HG02938 (cell line): ENCODE measurements at regions not wholly inside any gene's neighbourhood (a gene's known extent, or its start where the extent isn't known, plus 50 kb on each side); places are given as distances from the start of the nearest gene placed in this dataset.

Experiments used
- ATAC-seq: cut with Tn5 transposase; IDR thresholded peaks from one replicate; pipeline ENCODE4 v1.9.1; 2021; ENCODE audit warnings: mild to moderate bottlenecking, moderate library complexity; ENCODE audit not compliant: unreplicated experiment

DNA sequence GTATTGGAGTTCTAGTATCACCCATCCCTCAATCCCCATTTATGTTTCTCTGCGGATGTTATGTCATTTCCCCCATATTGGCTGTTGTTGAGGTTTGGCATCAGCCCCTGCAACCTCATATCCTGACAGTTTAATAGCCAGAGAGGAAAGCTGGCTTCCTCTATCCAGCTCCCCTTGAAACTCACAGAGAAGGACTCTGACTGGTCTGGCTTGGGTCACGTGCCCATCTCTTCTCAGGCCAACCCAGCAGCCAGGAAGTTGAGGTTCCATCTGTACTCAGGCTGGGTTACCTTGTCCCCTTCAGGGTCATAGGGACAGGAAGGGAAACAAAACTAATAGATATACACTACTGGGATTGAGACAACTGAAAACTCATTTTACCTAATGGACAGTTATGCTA, 148.0 kb upstream of the SLC14A2 start:
- no peak for ATAC-seq

DNA sequence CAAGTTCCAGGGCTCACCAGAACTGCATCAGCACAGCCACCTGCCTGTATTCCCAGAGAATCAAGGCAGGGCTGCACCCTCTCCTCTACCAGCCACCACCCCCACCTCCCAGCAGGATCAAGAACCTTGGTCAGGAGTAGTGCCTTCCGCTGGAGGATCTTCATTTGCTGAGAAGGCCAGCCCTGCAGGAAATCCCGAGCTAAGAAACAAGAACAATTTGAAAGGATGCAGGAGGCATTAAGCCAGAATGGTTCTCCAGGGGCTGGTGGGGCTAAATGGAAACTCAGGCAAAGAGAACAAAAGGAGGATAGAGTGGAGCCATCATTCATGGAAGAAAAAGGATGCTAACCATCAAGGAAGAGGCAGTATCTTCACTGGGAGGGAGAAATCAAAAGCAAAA, 147.3 kb upstream of the SLC14A2 start:
- no peak for ATAC-seq

GRCh38 chr18:45478889-45479288, 136.4 kb upstream of the SLC14A2 start:
- no peak for ATAC-seq

GRCh38 chr18:45480219-45481015, 134.9 kb upstream of the SLC14A2 start:
- ATAC-seq, result no peak

DNA sequence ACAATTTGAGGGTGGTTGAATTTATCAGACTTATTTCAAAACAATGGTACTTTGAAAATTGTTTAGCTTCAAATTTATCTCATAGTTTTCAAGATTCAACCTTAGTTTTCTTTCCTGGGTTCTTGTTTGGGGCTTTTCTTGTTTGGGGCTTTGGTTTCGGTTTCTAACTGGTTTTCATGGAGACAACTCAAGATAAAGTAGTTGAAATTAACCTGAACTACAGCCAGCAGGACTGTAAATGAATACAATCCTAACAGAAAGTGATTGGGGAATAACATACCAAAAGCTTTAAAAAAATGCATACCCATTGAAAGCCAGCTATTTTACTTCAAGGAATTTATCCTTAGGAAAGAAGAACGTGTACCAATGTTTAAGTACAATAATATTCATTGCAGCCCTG, 133.5 kb upstream of the SLC14A2 start:
- ATAC-seq, result no peak

DNA sequence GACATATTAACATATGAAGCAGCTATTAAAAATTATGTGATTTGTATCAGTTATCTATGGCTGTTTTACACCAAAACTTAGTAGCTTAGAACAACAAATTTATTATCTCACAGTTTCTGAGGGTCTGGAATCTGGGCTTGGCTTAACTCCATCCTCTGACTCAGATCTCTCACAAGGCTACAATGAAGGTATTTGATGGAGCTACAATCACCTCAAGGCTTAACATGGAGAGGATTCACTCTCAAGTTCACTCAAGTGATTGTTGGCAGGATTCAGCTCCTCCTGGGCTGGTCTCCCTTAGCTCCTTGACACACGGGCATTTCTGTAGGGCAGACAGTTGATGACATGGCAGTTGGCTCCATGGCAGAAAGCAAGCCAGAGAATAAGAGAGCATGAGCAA, 133.0 kb upstream of the SLC14A2 start:
- no peak for ATAC-seq

DNA sequence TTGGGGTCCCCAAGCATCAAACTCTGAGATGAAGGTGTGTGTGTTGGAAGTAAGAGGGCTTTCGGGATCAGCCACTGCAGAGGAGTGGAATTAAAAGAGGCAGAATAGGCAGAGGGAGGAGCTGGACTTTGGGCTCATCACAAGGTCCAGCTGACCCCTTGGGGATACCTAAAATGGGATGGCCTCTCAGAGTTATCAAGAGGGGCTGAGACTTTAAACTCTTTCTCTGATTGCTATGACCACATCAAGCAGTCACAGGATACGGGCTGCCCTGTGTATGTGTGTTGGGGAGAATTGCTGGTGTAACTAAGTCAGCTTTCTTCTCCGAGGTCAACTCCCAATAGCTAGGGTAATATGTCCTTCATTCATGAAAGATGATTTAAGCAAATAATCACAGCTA, 127.7 kb upstream of the SLC14A2 start:
- no peak for ATAC-seq

DNA sequence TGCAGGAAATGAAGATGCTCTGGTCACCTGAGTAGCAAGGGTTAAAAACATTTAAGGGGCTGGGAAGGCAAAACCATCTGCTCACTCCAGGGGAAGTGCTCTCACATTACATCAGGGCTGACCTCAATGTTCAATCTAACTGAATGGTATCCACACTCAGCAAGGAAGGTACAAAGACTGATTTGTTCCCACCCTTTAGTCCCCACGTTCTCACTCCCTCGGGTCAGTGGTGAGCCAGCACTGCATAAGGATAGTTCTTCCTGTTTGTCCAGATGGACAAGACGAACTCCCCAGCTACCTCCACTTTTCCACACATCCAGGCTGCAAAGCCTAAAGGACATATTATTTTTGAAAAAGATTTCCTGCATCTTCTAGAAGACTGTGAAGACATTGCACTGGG, 126.6 kb upstream of the SLC14A2 start:
- ATAC-seq, result no peak

GRCh38 chr18:45493830-45494229, 121.4 kb upstream of the SLC14A2 start:
- no peak for ATAC-seq

DNA sequence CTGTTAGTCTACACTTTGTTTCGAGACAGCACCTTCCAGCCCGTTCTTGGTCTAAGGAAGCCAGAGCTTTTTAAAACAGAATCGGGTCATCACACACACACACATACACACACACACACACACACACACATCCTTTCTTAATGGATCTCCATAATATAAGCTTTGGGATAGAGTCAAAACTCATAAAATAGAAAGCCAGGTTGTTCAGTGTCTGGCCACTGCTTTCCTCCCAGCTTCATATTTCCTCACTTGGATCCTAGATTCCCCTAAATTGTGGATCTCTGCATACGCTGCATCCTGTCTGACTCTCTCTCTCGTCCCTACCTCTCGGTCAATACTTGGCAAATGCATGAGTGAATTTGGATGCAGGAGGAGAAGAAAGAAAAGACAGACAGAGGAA, 120.5 kb upstream of the SLC14A2 start:
- ATAC-seq, result no peak

DNA sequence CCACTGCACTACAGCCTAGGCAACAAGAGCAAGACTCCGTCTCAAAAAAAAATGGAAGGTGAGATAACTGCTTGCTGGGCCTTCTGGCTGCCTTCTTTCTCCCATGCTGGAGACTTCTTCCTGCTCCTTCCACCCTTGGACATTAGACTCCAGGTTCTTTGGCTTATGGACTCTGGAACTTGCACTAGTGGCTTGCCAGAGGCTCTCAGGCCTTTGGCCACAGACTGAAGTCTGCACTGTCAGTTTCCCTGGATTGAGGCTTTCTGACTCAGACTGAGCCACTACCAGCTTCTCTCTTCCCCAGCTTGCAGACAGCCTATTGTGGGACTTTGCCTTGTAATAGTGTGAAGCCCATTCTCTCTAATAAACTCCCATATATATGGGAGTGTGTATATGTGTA, 118.5 kb upstream of the SLC14A2 start:
- no peak for ATAC-seq

GRCh38 chr18:45497595-45498286, 117.5 kb upstream of the SLC14A2 start:
- ATAC-seq, result no peak

DNA sequence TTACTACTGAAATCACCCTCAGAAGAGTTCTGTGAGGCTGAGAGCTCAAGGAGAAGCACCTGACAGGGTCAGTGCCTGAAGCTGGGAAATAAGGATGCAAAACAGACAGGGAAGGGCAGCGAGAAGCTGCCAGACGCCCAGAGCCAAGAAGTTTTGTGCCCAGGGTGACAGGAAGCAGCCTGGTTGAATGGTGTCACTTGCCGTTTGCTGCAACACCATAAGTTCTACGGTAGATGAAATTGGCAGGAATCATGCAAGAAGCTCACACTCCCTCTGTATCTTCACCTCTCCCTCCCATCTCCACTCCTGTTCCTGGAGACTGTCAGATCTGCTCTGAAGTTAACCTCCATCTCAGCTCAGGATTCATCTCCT, 117.0 kb upstream of the SLC14A2 start:
- ATAC-seq, result no peak

- ATAC-seq, result no peak
Measured at GRCh38 chr18:45503990-45504389, 111.3 kb upstream of the SLC14A2 start.

GRCh38 chr18:45505497-45506206, 109.6 kb upstream of the SLC14A2 start:
- ATAC-seq, result no peak

GRCh38 chr18:45506951-45507350, 108.3 kb upstream of the SLC14A2 start:
- no peak for ATAC-seq

DNA sequence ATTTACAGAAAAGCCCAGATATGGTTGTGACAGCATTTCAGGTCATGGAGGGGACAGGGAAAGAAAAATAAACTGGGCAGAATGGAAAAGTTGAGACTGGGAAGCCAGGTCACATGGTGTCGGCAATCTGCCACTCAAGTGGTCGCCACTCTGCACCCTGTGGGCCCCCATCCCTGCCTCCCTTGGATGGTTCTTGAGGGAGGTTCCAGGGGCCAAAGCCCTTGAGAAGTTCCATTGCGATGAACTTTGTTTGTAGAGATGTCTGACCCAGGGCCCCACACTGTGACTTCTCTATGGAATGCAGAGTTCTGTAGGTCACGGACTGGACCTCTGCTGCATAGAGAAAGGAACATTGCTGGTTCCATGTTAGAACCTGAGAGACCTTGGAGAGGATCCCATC, 105.7 kb upstream of the SLC14A2 start:
- ATAC-seq, result no peak

DNA sequence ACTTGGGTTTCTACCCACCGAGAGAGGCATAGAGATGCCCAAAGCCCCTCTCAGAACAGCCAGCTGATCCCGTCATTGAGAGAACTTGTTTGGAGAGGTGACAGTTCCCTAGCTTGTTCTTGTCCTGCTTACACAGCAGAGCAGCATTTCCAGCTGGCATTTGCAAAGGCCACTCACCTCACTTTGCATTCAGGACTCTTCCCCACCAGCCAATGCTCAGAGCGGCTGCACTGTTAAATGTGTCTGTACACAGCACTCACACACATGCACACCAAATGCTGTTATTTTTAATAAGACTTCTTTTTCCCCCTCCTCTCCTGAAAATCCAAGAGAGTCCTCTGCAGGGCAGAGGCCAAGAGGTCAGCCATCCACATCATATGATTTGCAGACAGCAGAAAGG, 104.6 kb upstream of the SLC14A2 start:
- ATAC-seq, result no peak

- ATAC-seq, result no peak
Measured at GRCh38 chr18:45512363-45512953, 102.8 kb upstream of the SLC14A2 start.

GRCh38 chr18:45517181-45517741, 98.0 kb upstream of the SLC14A2 start:
- ATAC-seq, result no peak
